H9 (cell line): ENCODE measurements at regions not wholly inside any gene's neighbourhood (a gene's known extent, or its start where the extent isn't known, plus 50 kb on each side); places are given as distances from the start of the nearest gene placed in this dataset.
A peak's percentile ranks its signal among the peaks of the same experiment; 100 is the strongest.

Source experiments
- DNase-seq: peaks from one replicate; pipeline ENCODE4 v3.0.0-alpha.2; 2017
- H2AFZ ChIP-seq: one replicate; pipeline ENCODE4 v1.6.1; 2013; ENCODE audit warnings: mild to moderate bottlenecking, low read length, control low read depth, moderate library complexity
- H2AK5ac ChIP-seq: 2 replicates; pipeline ENCODE4 v1.6.1; 2013; ENCODE audit warnings: low read length, control low read depth, mixed read lengths; ENCODE audit not compliant: insufficient read length
- H2BK120ac ChIP-seq: one replicate; pipeline ENCODE4 v1.6.1; 2013; ENCODE audit warnings: low read depth, mild to moderate bottlenecking, low read length, control low read depth, inconsistent platforms; ENCODE audit not compliant: poor library complexity, severe bottlenecking
- H2BK12ac ChIP-seq: 2 replicates; pipeline ENCODE4 v1.6.1; 2013; ENCODE audit warnings: low read length, control low read depth, mixed read lengths, low read depth; ENCODE audit not compliant: insufficient read length
- H2BK15ac ChIP-seq: 2 replicates; pipeline ENCODE4 v1.6.1; 2013; ENCODE audit warnings: low read depth, low read length, control low read depth
- H2BK20ac ChIP-seq: one replicate; pipeline ENCODE4 v1.6.1; 2013; ENCODE audit warnings: low read depth, mild to moderate bottlenecking, low read length, control low read depth, inconsistent platforms; ENCODE audit not compliant: poor library complexity, severe bottlenecking
- H2BK5ac ChIP-seq: 2 replicates; pipeline ENCODE4 v1.6.1; 2013; ENCODE audit warnings: low read length, control low read depth, mixed read lengths; ENCODE audit not compliant: insufficient read length
- H3K14ac ChIP-seq: 2 replicates; pipeline ENCODE4 v1.6.1; 2013; ENCODE audit warnings: low read length, control low read depth; ENCODE audit not compliant: insufficient read depth
- H3K18ac ChIP-seq: 2 replicates; pipeline ENCODE4 v1.6.1; 2013; ENCODE audit warnings: low read depth, mild to moderate bottlenecking, mixed read lengths, low read length, control low read depth; ENCODE audit not compliant: insufficient read length
- H3K23ac ChIP-seq: 2 replicates; pipeline ENCODE4 v1.6.1; 2013; ENCODE audit warnings: low read length, control low read depth, mixed read lengths, low read depth; ENCODE audit not compliant: insufficient read length
- H3K23me2 ChIP-seq: 2 replicates; pipeline ENCODE4 v1.6.1; 2013; ENCODE audit warnings: low read depth, mild to moderate bottlenecking, mixed read lengths, low read length, control low read depth; ENCODE audit not compliant: insufficient read length, poor library complexity, severe bottlenecking
- H3K27ac ChIP-seq: 2 replicates; pipeline ENCODE4 v1.5.1; 2013; ENCODE audit warnings: low read length, control low read depth, mixed read lengths, low read depth; ENCODE audit not compliant: insufficient read length
- H3K27me3 ChIP-seq: 2 replicates; pipeline ENCODE4 v1.6.1; 2013; ENCODE audit warnings: low read length, control low read depth, inconsistent platforms; ENCODE audit not compliant: insufficient read depth
- H3K4ac ChIP-seq: 2 replicates; pipeline ENCODE4 v1.6.1; 2013; ENCODE audit warnings: low read depth, mild to moderate bottlenecking, control low read depth, inconsistent platforms, low read length, moderate library complexity
- H3K4me1 ChIP-seq: 2 replicates; pipeline ENCODE4 v1.6.1; 2013; ENCODE audit warnings: low read length, control low read depth, inconsistent platforms; ENCODE audit not compliant: insufficient read depth
- H3K4me2 ChIP-seq: 2 replicates; pipeline ENCODE4 v1.6.1; 2013; ENCODE audit warnings: low read length, control low read depth, mixed read lengths; ENCODE audit not compliant: insufficient read length, insufficient read depth
- H3K56ac ChIP-seq: 2 replicates; pipeline ENCODE4 v1.6.1; 2013; ENCODE audit warnings: low read depth, mild to moderate bottlenecking, mixed read lengths, low read length, control low read depth; ENCODE audit not compliant: insufficient read length
- H3K79me1 ChIP-seq: 2 replicates; pipeline ENCODE4 v1.6.1; 2013; ENCODE audit warnings: low read depth, mild to moderate bottlenecking, moderate library complexity, low read length, control low read depth, inconsistent platforms; ENCODE audit not compliant: insufficient read depth, poor library complexity, severe bottlenecking
- H3K79me2 ChIP-seq: 2 replicates; pipeline ENCODE4 v1.6.1; 2013; ENCODE audit warnings: low read length, control low read depth, inconsistent platforms; ENCODE audit not compliant: insufficient read depth
- H3K9ac ChIP-seq: 2 replicates; pipeline ENCODE4 v1.6.1; 2013; ENCODE audit warnings: low read length, control low read depth, mixed read lengths; ENCODE audit not compliant: insufficient read length; ENCODE audit errors: extremely low read depth
- H3K9me3 ChIP-seq: one replicate; pipeline ENCODE4 v1.6.1; 2013; ENCODE audit warnings: low read depth, low read length, inconsistent platforms; ENCODE audit not compliant: control insufficient read depth
- H3T11ph ChIP-seq: one replicate; pipeline ENCODE4 v1.6.1; 2013; ENCODE audit warnings: mild to moderate bottlenecking, low read length, control low read depth, inconsistent platforms
- H4K20me1 ChIP-seq: one replicate; pipeline ENCODE4 v1.6.1; 2013; ENCODE audit not compliant: control insufficient read depth, insufficient read length, insufficient read depth
- H4K5ac ChIP-seq: 2 replicates; pipeline ENCODE4 v1.6.1; 2013; ENCODE audit warnings: low read depth, mild to moderate bottlenecking, mixed read lengths, low read length, control low read depth; ENCODE audit not compliant: insufficient read length
- H4K8ac ChIP-seq: replicated peaks from 2 replicates; pipeline ENCODE4 v1.6.1; 2013; ENCODE audit warnings: low read length, control low read depth, mixed read lengths, low read depth; ENCODE audit not compliant: insufficient read length
- H4K91ac ChIP-seq: 2 replicates; pipeline ENCODE4 v1.6.1; 2013; ENCODE audit warnings: low read depth, mild to moderate bottlenecking, moderate library complexity, mixed read lengths, low read length, control low read depth; ENCODE audit not compliant: insufficient read length
- H3K27ac Mint-ChIP-seq, 3 experiments: 2 replicates in 2 of 3; 3 replicates in 1 of 3; pipeline ENCODE4 v1.8.0; 2020 to 2021; ENCODE audit warnings: mixed read lengths in 3 of 3, mild to moderate bottlenecking in 1 of 3, moderate library complexity in 1 of 3
- H3K27me3 Mint-ChIP-seq: 2 replicates; pipeline ENCODE4 v1.8.0; 2021; ENCODE audit warnings: low read depth, mild to moderate bottlenecking, moderate library complexity, mixed read lengths
- H3K36me3 Mint-ChIP-seq, 3 experiments: 2 replicates in 2 of 3; 3 replicates in 1 of 3; pipeline ENCODE4 v1.8.0; 2020 to 2021; ENCODE audit warnings: low read depth in 3 of 3, mixed read lengths in 3 of 3; ENCODE audit not compliant: insufficient read depth in 1 of 3
- H3K4me1 Mint-ChIP-seq, 2 experiments: 2 replicates each; pipeline ENCODE4 v1.8.0; 2020; ENCODE audit warnings: mixed read lengths in 2 of 2
- H3K4me3 Mint-ChIP-seq, 2 experiments: 2 replicates in 1 of 2; 3 replicates in 1 of 2; pipeline ENCODE4 v1.8.0; 2020 to 2021; ENCODE audit warnings: mild to moderate bottlenecking in 2 of 2, mixed read lengths in 2 of 2, moderate library complexity in 1 of 2
- H3K9me3 Mint-ChIP-seq, 2 experiments: 2 replicates in 1 of 2; 3 replicates in 1 of 2; pipeline ENCODE4 v1.8.0; 2020; ENCODE audit warnings: mild to moderate bottlenecking in 2 of 2, mixed read lengths in 2 of 2, moderate library complexity in 1 of 2
- CTCF ChIP-seq: fragments of 200-600 bp; sonication (generic); conservative IDR thresholded peaks from 3 replicates; pipeline ENCODE4 v1.8.0; 2021; ENCODE audit warnings: antibody characterized with exemption, mild to moderate bottlenecking
- WGBS: extraction: QIAGEN DNeasy Blood & Tissue Kit; methylation state at CpG from one replicate; pipeline ENCODE4 v1.1.7; 2013; ENCODE audit warnings: missing lambda C conversion rate, low lambda C conversion rate, mixed read lengths; ENCODE audit not compliant: insufficient read length; ENCODE audit errors: extremely low coverage; 5-methylcytosine and 5-hydroxymethylcytosine counted together

- Histone ChIP-seq H3K9me3 (no peaks in the 10 kb centered on the region), H3K23me2 (no peaks in the 10 kb centered on the region), H3K79me1 (no peaks in the 10 kb centered on the region), H4K91ac (no peak overlapping the region), H3T11ph (no peak overlapping the region), H2BK20ac (no peak overlapping the region), H3K18ac (no peak overlapping the region), H3K27ac (no peak overlapping the region), H3K9ac (no peak overlapping the region), H3K79me2 (no peaks in the 10 kb centered on the region), H2BK15ac (no peak overlapping the region), H2AK5ac (no peak overlapping the region), H2BK12ac (no peak overlapping the region), H2BK5ac (no peak overlapping the region), H2BK120ac (no peak overlapping the region), H4K8ac (no peak overlapping the region), H3K27me3 (no peaks in the 10 kb centered on the region), H2AFZ (no peak overlapping the region), H3K4ac (no peak overlapping the region), H3K4me2 (no peak overlapping the region), H4K20me1 (no peaks in the 10 kb centered on the region), H4K5ac (no peak overlapping the region), H3K4me1 (no peaks in the 10 kb centered on the region), H3K14ac (no peak overlapping the region), H3K56ac (no peak overlapping the region), H3K23ac (no peak overlapping the region)
- Mint-ChIP-seq H3K36me3 (no peaks in the 10 kb centered on the region), H3K4me3 (no peak overlapping the region), H3K27me3 (no peaks in the 10 kb centered on the region), H3K9me3 (no peaks in the 10 kb centered on the region; a peak in 1 of 5 replicates), H3K27ac (0 out of 7 replicates have a peak overlapping the region, but pooled peaks of 1 of the 3 experiments have one; percentile 16), H3K4me1 (peaks cover 0 to 2% of the 10 kb centered on the region in 2 experiments; a peak in 1 of 4 replicates)
- WGBS: no CpG with 5 or more reads among the region's 3 CpGs
- DNase-seq: no peak
- TF ChIP-seq CTCF: no peak
Observed at GRCh38 chr11:103849366-103849765, 187.1 kb upstream of the DDI1 start.
